ENCODE measurements at regions not wholly inside any gene's neighbourhood (a gene's known extent, or its start where the extent isn't known, plus 50 kb on each side); places are given as distances from the start of the nearest gene placed in this dataset.

- ChIA-PET POLR2A (no interaction called here), CTCF (interaction anchor here (0.7 kb wide), 1 partner anchor 9 kb away, joined by 4 read pairs; no protein-coding TSS in a partner anchor)
- H3K27me3 Mint-ChIP-seq, result peaks cover 3% of the 10 kb centered on the region
- no peaks in the 10 kb centered on the region for H3K36me3 ChIP-seq (replicated peaks in 1 of 2; ENCODE audit: control extremely low read depth in 1 of 2, control insufficient read depth in 1 of 2, extremely low read depth in 1 of 2, insufficient read depth in 2 of 2, low read length in 1 of 2)
- H3K4me3 ChIP-seq (ENCODE audit: control extremely low read depth in 1 of 5, extremely low read depth in 1 of 5, insufficient read depth in 1 of 5, low read depth in 2 of 5, low read length in 4 of 5), result no peak overlapping the region
- H3K4me3 Mint-ChIP-seq, result no peak overlapping the region
- WGBS (ENCODE audit: insufficient coverage), result no CpG with 5 or more reads among the region's 2 CpGs
- no peaks in the 10 kb centered on the region for H3K27me3 ChIP-seq (replicated peaks in 1 of 4; ENCODE audit: control extremely low read depth in 1 of 4, control insufficient read depth in 3 of 4, insufficient read depth in 4 of 4, low read length in 3 of 4)
- no peak for ATAC-seq (ENCODE audit: low read depth)
- no peaks in the 10 kb centered on the region for H3K4me1 ChIP-seq (ENCODE audit: control insufficient read depth in 2 of 2, insufficient read depth in 2 of 2, low read length in 2 of 2)
- H3K4me2 ChIP-seq (replicated peaks; ENCODE audit: low read depth, low read length, poor library complexity, severe bottlenecking), result no peak overlapping the region
- no peak overlapping the region for H3K9ac ChIP-seq (ENCODE audit: low read length)
- H3K79me2 ChIP-seq (ENCODE audit: control insufficient read depth, insufficient read depth, low read length), result no peaks in the 10 kb centered on the region
- no peaks in the 10 kb centered on the region for H3K4me1 Mint-ChIP-seq
- no peak for DNase-seq
- H4K20me1 ChIP-seq (ENCODE audit: control insufficient read depth, insufficient read depth, low read length, poor library complexity, severe bottlenecking), result no peaks in the 10 kb centered on the region
- no peak overlapping the region for H3K27ac Mint-ChIP-seq
- H2AFZ ChIP-seq (ENCODE audit: insufficient read depth, low read depth, low read length, poor library complexity, severe bottlenecking), result no peak overlapping the region
- intact Hi-C loops (cut with micrococcal nuclease), result no loop called here
- H3K9me3 Mint-ChIP-seq (ENCODE audit: insufficient read depth), result no peaks in the 10 kb centered on the region
- no peaks in the 10 kb centered on the region for H3K9me3 ChIP-seq (ENCODE audit: control extremely low read depth in 1 of 3, control insufficient read depth in 2 of 3, insufficient read depth in 1 of 3, low read length in 2 of 3)
- TF ChIP-seq EZH2 (IDR thresholded peaks at IDR 0.05; ENCODE audit: borderline replicate concordance, insufficient read depth, low read depth, low read length, poor library complexity, severe bottlenecking) (no peak), CTCF (IDR thresholded peaks at IDR 0.05) (no peak)
- H3K27ac ChIP-seq (ENCODE audit: low read length in 2 of 2), result no peak overlapping the region
Observed at GRCh38 chr9:108801949-108802348, 53.8 kb downstream of the ACTL7B start.

GRCh38 chr9:108800632-108801099 lies 55.1 kb downstream of the ACTL7B start:
- H2AFZ ChIP-seq (ENCODE audit: insufficient read depth, low read depth, low read length, poor library complexity, severe bottlenecking), result no peak overlapping the region
- H3K27ac ChIP-seq (ENCODE audit: low read length in 2 of 2), result no peak overlapping the region
- no peaks in the 10 kb centered on the region for H3K4me1 Mint-ChIP-seq
- intact Hi-C loops (cut with micrococcal nuclease), result no loop called here
- no peak overlapping the region for H3K4me2 ChIP-seq (replicated peaks; ENCODE audit: low read depth, low read length, poor library complexity, severe bottlenecking)
- no peak for ATAC-seq (ENCODE audit: low read depth)
- DNase-seq, result no peak
- CTCF ChIA-PET, result no interaction called here
- TF ChIP-seq EZH2 (IDR thresholded peaks at IDR 0.05; ENCODE audit: borderline replicate concordance, insufficient read depth, low read depth, low read length, poor library complexity, severe bottlenecking) (no peak), CTCF (IDR thresholded peaks at IDR 0.05) (no peak)
- WGBS (ENCODE audit: insufficient coverage), result 89% methylated on average over 2 of the region's 3 CpGs
- peaks cover 3% of the 10 kb centered on the region for H3K27me3 Mint-ChIP-seq
- H3K4me3 ChIP-seq (ENCODE audit: control extremely low read depth in 1 of 5, extremely low read depth in 1 of 5, insufficient read depth in 1 of 5, low read depth in 2 of 5, low read length in 4 of 5), result no peak overlapping the region
- H3K36me3 ChIP-seq (replicated peaks in 1 of 2; ENCODE audit: control extremely low read depth in 1 of 2, control insufficient read depth in 1 of 2, extremely low read depth in 1 of 2, insufficient read depth in 2 of 2, low read length in 1 of 2), result no peaks in the 10 kb centered on the region
- no peaks in the 10 kb centered on the region for H3K9me3 ChIP-seq (ENCODE audit: control extremely low read depth in 1 of 3, control insufficient read depth in 2 of 3, insufficient read depth in 1 of 3, low read length in 2 of 3)
- no peaks in the 10 kb centered on the region for H4K20me1 ChIP-seq (ENCODE audit: control insufficient read depth, insufficient read depth, low read length, poor library complexity, severe bottlenecking)
- no peak overlapping the region for H3K9ac ChIP-seq (ENCODE audit: low read length)
- no peaks in the 10 kb centered on the region for H3K9me3 Mint-ChIP-seq (ENCODE audit: insufficient read depth)
- POLR2A ChIA-PET, result no interaction called here
- H3K79me2 ChIP-seq (ENCODE audit: control insufficient read depth, insufficient read depth, low read length), result no peaks in the 10 kb centered on the region
- no peak overlapping the region for H3K4me3 Mint-ChIP-seq
- no peaks in the 10 kb centered on the region for H3K4me1 ChIP-seq (ENCODE audit: control insufficient read depth in 2 of 2, insufficient read depth in 2 of 2, low read length in 2 of 2)
- no peak overlapping the region for H3K27ac Mint-ChIP-seq
- no peaks in the 10 kb centered on the region for H3K27me3 ChIP-seq (replicated peaks in 1 of 4; ENCODE audit: control extremely low read depth in 1 of 4, control insufficient read depth in 3 of 4, insufficient read depth in 4 of 4, low read length in 3 of 4)

All from B cell (primary cell).